ENCODE measurements at regions not wholly inside any gene's neighbourhood (a gene's known extent, or its start where the extent isn't known, plus 50 kb on each side); places are given as distances from the start of the nearest gene placed in this dataset.
"Not testable (repeated sequence)": the region's sequence is repeated elsewhere in the genome, so short reads cannot be mapped to it uniquely, and the experiment has no call there.

DNA sequence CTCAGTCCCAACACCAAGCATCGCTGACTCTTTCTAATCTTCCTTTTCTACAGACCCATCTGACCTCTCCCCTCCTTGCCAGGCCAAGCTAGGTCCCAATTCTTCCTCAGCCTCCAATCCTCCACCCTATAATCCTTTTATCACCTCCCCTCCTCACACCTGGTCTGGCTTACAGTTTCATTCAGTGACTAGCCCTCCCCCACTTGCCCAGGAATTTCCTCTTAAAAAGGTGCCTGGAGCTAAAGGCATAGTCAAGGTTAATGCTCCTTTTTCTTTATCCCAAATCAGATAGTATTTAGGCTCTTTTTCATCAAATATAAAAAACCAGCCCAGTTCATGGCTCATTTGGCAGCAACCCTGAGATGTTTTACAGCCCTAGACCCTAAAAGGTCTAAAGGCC lies 327.1 kb upstream of the KCNMB2 start:
- TF ChIP-seq, protein P1, sequence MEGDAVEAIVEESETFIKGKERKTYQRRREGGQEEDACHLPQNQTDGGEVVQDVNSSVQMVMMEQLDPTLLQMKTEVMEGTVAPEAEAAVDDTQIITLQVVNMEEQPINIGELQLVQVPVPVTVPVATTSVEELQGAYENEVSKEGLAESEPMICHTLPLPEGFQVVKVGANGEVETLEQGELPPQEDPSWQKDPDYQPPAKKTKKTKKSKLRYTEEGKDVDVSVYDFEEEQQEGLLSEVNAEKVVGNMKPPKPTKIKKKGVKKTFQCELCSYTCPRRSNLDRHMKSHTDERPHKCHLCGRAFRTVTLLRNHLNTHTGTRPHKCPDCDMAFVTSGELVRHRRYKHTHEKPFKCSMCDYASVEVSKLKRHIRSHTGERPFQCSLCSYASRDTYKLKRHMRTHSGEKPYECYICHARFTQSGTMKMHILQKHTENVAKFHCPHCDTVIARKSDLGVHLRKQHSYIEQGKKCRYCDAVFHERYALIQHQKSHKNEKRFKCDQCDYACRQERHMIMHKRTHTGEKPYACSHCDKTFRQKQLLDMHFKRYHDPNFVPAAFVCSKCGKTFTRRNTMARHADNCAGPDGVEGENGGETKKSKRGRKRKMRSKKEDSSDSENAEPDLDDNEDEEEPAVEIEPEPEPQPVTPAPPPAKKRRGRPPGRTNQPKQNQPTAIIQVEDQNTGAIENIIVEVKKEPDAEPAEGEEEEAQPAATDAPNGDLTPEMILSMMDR (IDR thresholded peaks at IDR 0.05), result not testable (repeated sequence)
- not testable (repeated sequence) for TF ChIP-seq POLR2A, EP300, POLR2AphosphoS5 (IDR thresholded peaks at IDR 0.05)
